ENCODE measurements at regions not wholly inside any gene's neighbourhood (a gene's known extent, or its start where the extent isn't known, plus 50 kb on each side); places are given as distances from the start of the nearest gene placed in this dataset.

DNA sequence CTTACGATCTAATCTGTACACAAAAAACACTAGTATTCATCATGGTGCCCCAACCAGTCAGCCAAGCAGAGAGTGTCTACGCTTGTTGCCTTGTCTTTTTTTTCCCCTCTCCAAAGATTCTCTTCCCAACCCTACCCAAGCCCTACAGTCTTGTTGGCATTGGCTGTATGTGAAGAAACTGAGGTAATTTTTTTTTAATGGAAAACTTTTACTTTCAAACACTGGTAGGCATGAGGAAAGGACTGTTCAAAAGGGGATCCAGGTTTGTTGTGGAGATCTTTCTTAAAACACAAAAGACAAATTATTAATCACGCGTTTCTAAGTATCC is 89.2 kb upstream of the PRSS16 start:
- TF ChIP-seq, protein P1, sequence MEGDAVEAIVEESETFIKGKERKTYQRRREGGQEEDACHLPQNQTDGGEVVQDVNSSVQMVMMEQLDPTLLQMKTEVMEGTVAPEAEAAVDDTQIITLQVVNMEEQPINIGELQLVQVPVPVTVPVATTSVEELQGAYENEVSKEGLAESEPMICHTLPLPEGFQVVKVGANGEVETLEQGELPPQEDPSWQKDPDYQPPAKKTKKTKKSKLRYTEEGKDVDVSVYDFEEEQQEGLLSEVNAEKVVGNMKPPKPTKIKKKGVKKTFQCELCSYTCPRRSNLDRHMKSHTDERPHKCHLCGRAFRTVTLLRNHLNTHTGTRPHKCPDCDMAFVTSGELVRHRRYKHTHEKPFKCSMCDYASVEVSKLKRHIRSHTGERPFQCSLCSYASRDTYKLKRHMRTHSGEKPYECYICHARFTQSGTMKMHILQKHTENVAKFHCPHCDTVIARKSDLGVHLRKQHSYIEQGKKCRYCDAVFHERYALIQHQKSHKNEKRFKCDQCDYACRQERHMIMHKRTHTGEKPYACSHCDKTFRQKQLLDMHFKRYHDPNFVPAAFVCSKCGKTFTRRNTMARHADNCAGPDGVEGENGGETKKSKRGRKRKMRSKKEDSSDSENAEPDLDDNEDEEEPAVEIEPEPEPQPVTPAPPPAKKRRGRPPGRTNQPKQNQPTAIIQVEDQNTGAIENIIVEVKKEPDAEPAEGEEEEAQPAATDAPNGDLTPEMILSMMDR (IDR thresholded peaks at IDR 0.05; ENCODE audit: insufficient read depth, low read depth, low read length): no peak
- TF ChIP-seq EZH2 (IDR thresholded peaks at IDR 0.05; ENCODE audit: insufficient read depth, low read length): no peak
- no peaks in the 10 kb centered on the region for H3K4me1 Mint-ChIP-seq (ENCODE audit: low read depth, unreplicated experiment)
- peaks cover 5% of the 10 kb centered on the region for H3K4me1 ChIP-seq (ENCODE audit: insufficient read depth, low read length)
- no peaks in the 10 kb centered on the region for H3K36me3 ChIP-seq (ENCODE audit: insufficient read depth, low read length)
- H3K4me2 ChIP-seq (ENCODE audit: low read length): peak overlapping the region; percentile 90
- no peaks in the 10 kb centered on the region for H4K20me1 ChIP-seq (ENCODE audit: insufficient read depth, low read length)
- no peak overlapping the region for H3K4me3 ChIP-seq (ENCODE audit: insufficient read depth, low read depth, low read length)
- H3K27ac ChIP-seq (ENCODE audit: low read depth, low read length): no peak overlapping the region
- no peaks in the 10 kb centered on the region for H3K9me3 ChIP-seq (ENCODE audit: insufficient read depth, low read depth, low read length)
- peak overlapping the region; percentile 76 for H3K4me3 Mint-ChIP-seq (ENCODE audit: unreplicated experiment)
- no peaks in the 10 kb centered on the region for H3K79me2 ChIP-seq (ENCODE audit: insufficient read depth, low read length)
- peaks cover 7% of the 10 kb centered on the region for H3K27me3 Mint-ChIP-seq (ENCODE audit: low read depth, unreplicated experiment)
- FAIRE-seq (no peak), DNase-seq (ENCODE audit: low read depth) (no peak)
- H3K36me3 Mint-ChIP-seq (ENCODE audit: low read depth, unreplicated experiment): no peaks in the 10 kb centered on the region
- H2AFZ ChIP-seq (ENCODE audit: low read depth, low read length): peak overlapping the region; percentile 61
- no peak overlapping the region for H3K27ac Mint-ChIP-seq (ENCODE audit: unreplicated experiment)
- no peaks in the 10 kb centered on the region for H3K9me3 Mint-ChIP-seq (ENCODE audit: unreplicated experiment)
- H3K9ac ChIP-seq (ENCODE audit: low read length): no peak overlapping the region
- peaks cover 4% of the 10 kb centered on the region for H3K27me3 ChIP-seq (ENCODE audit: insufficient read depth, low read length)

DNA sequence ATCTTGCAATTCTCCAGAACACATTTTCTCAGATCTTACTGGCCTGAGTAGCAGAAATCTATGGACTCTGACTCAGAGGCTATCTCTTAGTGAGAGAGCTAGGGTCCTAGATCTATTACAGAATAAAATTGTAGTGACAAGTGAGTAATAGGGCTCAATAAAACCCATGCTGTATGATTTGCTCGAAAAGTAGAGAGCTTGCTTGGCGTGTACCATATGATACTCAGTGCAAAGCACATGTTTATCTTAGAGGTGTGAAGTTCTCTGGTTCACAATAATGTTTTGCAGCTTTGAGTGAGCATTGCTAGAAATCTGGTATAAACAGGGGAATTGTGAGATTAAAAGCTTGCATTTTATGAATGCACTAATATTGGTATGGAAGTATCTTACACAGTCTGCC is 87.8 kb upstream of the PRSS16 start:
- Mint-ChIP-seq H3K4me3 (ENCODE audit: unreplicated experiment) (no peak overlapping the region), H3K4me1 (ENCODE audit: low read depth, unreplicated experiment) (no peaks in the 10 kb centered on the region), H3K27me3 (ENCODE audit: low read depth, unreplicated experiment) (peaks cover 7% of the 10 kb centered on the region), H3K9me3 (ENCODE audit: unreplicated experiment) (no peaks in the 10 kb centered on the region), H3K27ac (ENCODE audit: unreplicated experiment) (no peak overlapping the region), H3K36me3 (ENCODE audit: low read depth, unreplicated experiment) (no peaks in the 10 kb centered on the region)
- DNase-seq (ENCODE audit: low read depth): no peak
- no peaks in the 10 kb centered on the region for H3K36me3 ChIP-seq (ENCODE audit: insufficient read depth, low read length)
- peaks cover 4% of the 10 kb centered on the region for H3K27me3 ChIP-seq (ENCODE audit: insufficient read depth, low read length)
- TF ChIP-seq, protein P1 (IDR thresholded peaks at IDR 0.05; ENCODE audit: insufficient read depth, low read depth, low read length): no peak
- TF ChIP-seq EZH2 (IDR thresholded peaks at IDR 0.05; ENCODE audit: insufficient read depth, low read length): no peak
- no peak overlapping the region for H2AFZ ChIP-seq (ENCODE audit: low read depth, low read length)
- no peaks in the 10 kb centered on the region for H3K9me3 ChIP-seq (ENCODE audit: insufficient read depth, low read depth, low read length)
- H3K79me2 ChIP-seq (ENCODE audit: insufficient read depth, low read length): no peaks in the 10 kb centered on the region
- no peak overlapping the region for H3K9ac ChIP-seq (ENCODE audit: low read length)
- H3K4me3 ChIP-seq (ENCODE audit: insufficient read depth, low read depth, low read length): no peak overlapping the region
- H3K27ac ChIP-seq (ENCODE audit: low read depth, low read length): no peak overlapping the region
- H3K4me2 ChIP-seq (ENCODE audit: low read length): no peak overlapping the region
- no peak for FAIRE-seq
- peaks cover 5% of the 10 kb centered on the region for H3K4me1 ChIP-seq (ENCODE audit: insufficient read depth, low read length)
- no peaks in the 10 kb centered on the region for H4K20me1 ChIP-seq (ENCODE audit: insufficient read depth, low read length)

DNA sequence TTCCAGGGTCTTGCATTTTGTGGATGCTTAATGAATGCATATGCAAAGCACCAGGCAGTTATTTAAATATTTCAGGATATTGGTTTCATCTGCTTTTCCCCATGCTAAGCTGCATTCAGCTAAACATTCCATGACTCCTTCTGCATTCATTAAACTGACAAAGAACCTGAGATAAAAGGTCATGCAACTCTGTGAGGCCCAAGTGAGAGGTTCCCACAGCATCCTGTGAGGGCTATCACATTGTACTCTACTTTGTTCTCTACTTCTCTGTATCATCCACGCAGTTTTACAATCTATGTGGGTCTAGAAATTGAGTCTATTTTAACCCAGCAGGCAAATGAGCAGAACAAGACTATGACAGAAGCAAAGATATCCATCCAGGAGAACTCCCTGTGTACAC is 86.4 kb upstream of the PRSS16 start:
- FAIRE-seq (no peak), DNase-seq (ENCODE audit: low read depth) (no peak)
- Histone ChIP-seq H3K9me3 (ENCODE audit: insufficient read depth, low read depth, low read length) (no peaks in the 10 kb centered on the region), H3K27me3 (ENCODE audit: insufficient read depth, low read length) (peaks cover 4% of the 10 kb centered on the region), H4K20me1 (ENCODE audit: insufficient read depth, low read length) (no peaks in the 10 kb centered on the region), H3K27ac (ENCODE audit: low read depth, low read length) (no peak overlapping the region), H3K79me2 (ENCODE audit: insufficient read depth, low read length) (no peaks in the 10 kb centered on the region), H3K4me3 (ENCODE audit: insufficient read depth, low read depth, low read length) (no peak overlapping the region), H3K4me2 (ENCODE audit: low read length) (no peak overlapping the region), H3K9ac (ENCODE audit: low read length) (no peak overlapping the region), H3K4me1 (ENCODE audit: insufficient read depth, low read length) (peaks cover 5% of the 10 kb centered on the region), H2AFZ (ENCODE audit: low read depth, low read length) (no peak overlapping the region), H3K36me3 (ENCODE audit: insufficient read depth, low read length) (no peaks in the 10 kb centered on the region)
- no peaks in the 10 kb centered on the region for H3K36me3 Mint-ChIP-seq (ENCODE audit: low read depth, unreplicated experiment)
- no peak overlapping the region for H3K4me3 Mint-ChIP-seq (ENCODE audit: unreplicated experiment)
- no peaks in the 10 kb centered on the region for H3K9me3 Mint-ChIP-seq (ENCODE audit: unreplicated experiment)
- peaks cover 7% of the 10 kb centered on the region for H3K27me3 Mint-ChIP-seq (ENCODE audit: low read depth, unreplicated experiment)
- TF ChIP-seq EZH2 (IDR thresholded peaks at IDR 0.05; ENCODE audit: insufficient read depth, low read length): no peak
- TF ChIP-seq, protein P1 (IDR thresholded peaks at IDR 0.05; ENCODE audit: insufficient read depth, low read depth, low read length): no peak
- H3K4me1 Mint-ChIP-seq (ENCODE audit: low read depth, unreplicated experiment): no peaks in the 10 kb centered on the region
- no peak overlapping the region for H3K27ac Mint-ChIP-seq (ENCODE audit: unreplicated experiment)

Data from astrocyte (in vitro differentiated cells and primary cell).